ENCODE measurements at regions not wholly inside any gene's neighbourhood (a gene's known extent, or its start where the extent isn't known, plus 50 kb on each side); places are given as distances from the start of the nearest gene placed in this dataset.
"Not testable (repeated sequence)": the region's sequence is repeated elsewhere in the genome, so short reads cannot be mapped to it uniquely, and the experiment has no call there.

GRCh38 chr2:186164325-186164724, 321.7 kb upstream of the ZC3H15 start:
- no peak for TF ChIP-seq CTCF (IDR thresholded peaks at IDR 0.05; ENCODE audit: extremely low read depth, insufficient read depth, missing control alignments)
- DNase-seq (ENCODE audit: low spot score): no peak
- in situ Hi-C loops (cut with MboI; ENCODE audit: low pct_unique_long_range_greater_than_20kb, low sequenced_read_pairs, unreplicated experiment): no loop called here

GRCh38 chr2:186170693-186171092, 315.4 kb upstream of the ZC3H15 start:
- in situ Hi-C loops (cut with MboI; ENCODE audit: low pct_unique_long_range_greater_than_20kb, low sequenced_read_pairs, unreplicated experiment): no loop called here
- no peak for TF ChIP-seq CTCF (IDR thresholded peaks at IDR 0.05; ENCODE audit: extremely low read depth, insufficient read depth, missing control alignments)
- no peak for DNase-seq (ENCODE audit: low spot score)

GRCh38 chr2:186181625-186182024, 304.4 kb upstream of the ZC3H15 start:
- DNase-seq (ENCODE audit: low spot score): no peak
- in situ Hi-C loops (cut with MboI; ENCODE audit: low pct_unique_long_range_greater_than_20kb, low sequenced_read_pairs, unreplicated experiment): no loop called here
- no peak for TF ChIP-seq CTCF (IDR thresholded peaks at IDR 0.05; ENCODE audit: extremely low read depth, insufficient read depth, missing control alignments)

GRCh38 chr2:186182366-186182765, 303.7 kb upstream of the ZC3H15 start:
- in situ Hi-C loops (cut with MboI; ENCODE audit: low pct_unique_long_range_greater_than_20kb, low sequenced_read_pairs, unreplicated experiment); DNase-seq (ENCODE audit: low spot score): not testable (repeated sequence)

DNA sequence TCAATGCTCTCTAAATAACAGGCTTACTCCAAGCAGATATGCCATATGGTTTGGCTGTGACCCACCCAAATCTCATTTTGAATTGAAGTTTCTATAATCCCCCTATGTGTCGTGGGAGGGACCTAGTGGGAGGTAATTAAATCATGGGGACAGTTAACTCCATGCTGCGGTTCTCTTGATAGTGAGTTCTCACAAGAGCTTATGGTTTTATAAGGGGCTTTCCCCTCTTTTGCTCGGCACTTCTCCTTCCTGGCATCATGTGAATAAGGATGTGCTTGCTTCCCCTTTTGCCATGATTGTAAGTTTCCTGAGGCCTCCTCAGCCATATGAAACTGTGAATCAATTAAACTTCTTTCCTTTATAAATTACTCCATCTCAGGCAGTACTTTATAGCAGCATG, 302.7 kb upstream of the ZC3H15 start:
- TF ChIP-seq CTCF (IDR thresholded peaks at IDR 0.05; ENCODE audit: extremely low read depth, insufficient read depth, missing control alignments): no peak
- DNase-seq (ENCODE audit: low spot score): no peak
- in situ Hi-C loops (cut with MboI; ENCODE audit: low pct_unique_long_range_greater_than_20kb, low sequenced_read_pairs, unreplicated experiment): no loop called here

DNA sequence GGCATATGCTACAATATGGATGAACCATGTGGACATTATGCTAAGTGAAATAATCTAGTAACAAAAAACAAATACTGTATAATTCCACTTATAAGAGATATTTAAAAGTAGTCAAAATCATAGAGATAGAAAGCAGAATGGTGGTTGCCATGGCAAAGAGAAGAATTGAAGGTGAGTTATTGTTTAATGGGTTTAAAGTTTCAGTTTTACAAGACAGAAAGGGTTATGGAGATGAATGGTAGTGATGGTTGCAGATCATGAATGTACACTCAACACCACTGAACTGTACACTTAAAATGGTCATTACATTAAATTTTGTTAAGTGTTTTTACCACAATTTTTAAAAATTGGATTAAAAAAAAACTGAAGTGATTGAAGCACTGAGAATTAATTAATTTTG, 298.2 kb upstream of the ZC3H15 start:
- in situ Hi-C loops (cut with MboI; ENCODE audit: low pct_unique_long_range_greater_than_20kb, low sequenced_read_pairs, unreplicated experiment): no loop called here
- no peak for DNase-seq (ENCODE audit: low spot score)
- no peak for TF ChIP-seq CTCF (IDR thresholded peaks at IDR 0.05; ENCODE audit: extremely low read depth, insufficient read depth, missing control alignments)

DNA sequence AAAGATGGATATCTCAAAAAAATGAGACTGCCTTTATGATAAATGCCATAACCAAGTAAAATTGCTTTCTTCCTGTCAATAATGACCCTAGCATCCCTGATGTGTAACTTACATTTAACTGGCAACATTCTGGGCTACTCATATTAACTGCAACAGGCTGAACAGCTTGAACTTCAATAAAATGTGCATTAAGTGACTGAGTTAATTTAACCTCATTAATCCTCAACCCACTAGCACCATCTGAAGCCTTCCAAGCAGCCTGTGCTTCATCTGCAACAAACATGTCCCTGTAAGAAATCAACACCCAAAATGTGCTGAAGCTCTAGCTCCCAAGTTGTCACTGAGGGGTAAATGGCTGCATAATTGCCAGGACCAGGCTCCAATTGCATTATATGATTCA, 296.2 kb upstream of the ZC3H15 start:
- no peak for DNase-seq (ENCODE audit: low spot score)
- TF ChIP-seq CTCF (IDR thresholded peaks at IDR 0.05; ENCODE audit: extremely low read depth, insufficient read depth, missing control alignments): no peak
- in situ Hi-C loops (cut with MboI; ENCODE audit: low pct_unique_long_range_greater_than_20kb, low sequenced_read_pairs, unreplicated experiment): no loop called here
